Calu3 (cell line): ENCODE measurements at regions not wholly inside any gene's neighbourhood (a gene's known extent, or its start where the extent isn't known, plus 50 kb on each side); places are given as distances from the start of the nearest gene placed in this dataset.
"Not testable (repeated sequence)": the region's sequence is repeated elsewhere in the genome, so short reads cannot be mapped to it uniquely, and the experiment has no call there.

Source experiments
- BruUV-seq: library from RNA; stranded (reverse); fragments of 400-500 nt; replicated peaks from 2 replicates; lab custom pipeline; 2021; lab: Mats Ljungman, UMichigan
- CTCF ChIA-PET: fragments of 300-600 bp; sonication (Branson Sonifier 250); formaldehyde crosslinking; loops from one replicate; lab custom pipeline; 2022; ENCODE audit warnings: antibody characterized with exemption; lab: Charles Lee
- DNase-seq: peaks from one replicate; pipeline ENCODE4 v3.0.0; 2022
- H3K27ac Mint-ChIP-seq: one replicate; pipeline ENCODE4 v1.8.0; 2022; ENCODE audit warnings: mixed read lengths; ENCODE audit not compliant: unreplicated experiment
- H3K27me3 Mint-ChIP-seq: one replicate; pipeline ENCODE4 v1.8.0; 2022; ENCODE audit warnings: mixed read lengths; ENCODE audit not compliant: unreplicated experiment
- H3K36me3 Mint-ChIP-seq: one replicate; pipeline ENCODE4 v1.8.0; 2022; ENCODE audit warnings: mild to moderate bottlenecking, moderate library complexity, mixed read lengths; ENCODE audit not compliant: insufficient read depth, unreplicated experiment
- H3K4me1 Mint-ChIP-seq: one replicate; pipeline ENCODE4 v1.8.0; 2022; ENCODE audit warnings: mild to moderate bottlenecking, low read depth, mixed read lengths; ENCODE audit not compliant: unreplicated experiment
- H3K4me3 Mint-ChIP-seq: one replicate; pipeline ENCODE4 v1.8.0; 2022; ENCODE audit warnings: mild to moderate bottlenecking, low read depth, moderate library complexity, mixed read lengths; ENCODE audit not compliant: unreplicated experiment
- H3K9me3 Mint-ChIP-seq: one replicate; pipeline ENCODE4 v1.8.0; 2022; ENCODE audit warnings: low read depth, mixed read lengths; ENCODE audit not compliant: unreplicated experiment
- intact Hi-C: fragments of 100-400 bp; cut with micrococcal nuclease; formaldehyde crosslinking; loops from one replicate; pipeline ENCODE4 v1.10.0; 2022; ENCODE audit not compliant: unreplicated experiment
- TF ChIP-seq, protein P1 (sequence below): fragments of 200-600 bp; IDR thresholded peaks from one replicate; pipeline ENCODE4 v1.8.0; 2022; ENCODE audit warnings: antibody characterized with exemption; ENCODE audit not compliant: unreplicated experiment

DNA sequence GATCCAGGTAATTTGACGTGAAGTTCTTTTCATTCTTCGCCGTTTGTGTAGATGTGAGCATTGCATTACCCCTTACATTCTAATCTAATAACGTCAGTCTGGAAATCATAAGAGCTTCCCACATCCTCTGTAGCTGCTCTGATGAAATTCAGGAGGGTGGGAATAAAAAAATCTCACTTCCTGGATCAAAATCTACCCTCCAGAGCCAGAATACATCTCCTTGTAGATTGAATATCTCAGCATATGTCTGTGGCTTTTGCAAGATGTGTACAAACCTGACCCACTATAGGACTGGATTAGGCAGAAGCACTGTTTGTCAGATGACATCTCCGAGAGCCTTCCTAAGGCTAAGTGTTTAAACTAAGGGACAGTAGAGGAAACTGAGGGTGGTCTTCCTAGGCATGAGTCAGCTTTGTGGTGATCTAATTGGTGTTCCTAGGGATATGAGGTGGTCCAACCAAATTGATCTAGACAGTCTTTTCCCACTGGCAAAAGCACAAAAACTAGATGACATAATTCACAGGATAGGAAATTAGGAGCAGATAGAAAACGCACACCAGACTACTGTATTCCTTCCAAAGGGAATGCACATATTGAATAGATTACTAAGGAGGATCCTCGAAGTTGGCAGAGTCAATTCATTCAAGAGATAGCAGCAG is 216.3 kb upstream of the LRTM1 start:
- intact Hi-C loops: no loop called here
- Mint-ChIP-seq H3K4me3 (no peak overlapping the region), H3K27ac (no peak overlapping the region), H3K4me1 (no peaks in the 10 kb centered on the region), H3K27me3 (no peaks in the 10 kb centered on the region), H3K9me3 (peaks cover 6% of the 10 kb centered on the region), H3K36me3 (no peaks in the 10 kb centered on the region)
- CTCF ChIA-PET: no interaction called here
- TF ChIP-seq, protein P1, sequence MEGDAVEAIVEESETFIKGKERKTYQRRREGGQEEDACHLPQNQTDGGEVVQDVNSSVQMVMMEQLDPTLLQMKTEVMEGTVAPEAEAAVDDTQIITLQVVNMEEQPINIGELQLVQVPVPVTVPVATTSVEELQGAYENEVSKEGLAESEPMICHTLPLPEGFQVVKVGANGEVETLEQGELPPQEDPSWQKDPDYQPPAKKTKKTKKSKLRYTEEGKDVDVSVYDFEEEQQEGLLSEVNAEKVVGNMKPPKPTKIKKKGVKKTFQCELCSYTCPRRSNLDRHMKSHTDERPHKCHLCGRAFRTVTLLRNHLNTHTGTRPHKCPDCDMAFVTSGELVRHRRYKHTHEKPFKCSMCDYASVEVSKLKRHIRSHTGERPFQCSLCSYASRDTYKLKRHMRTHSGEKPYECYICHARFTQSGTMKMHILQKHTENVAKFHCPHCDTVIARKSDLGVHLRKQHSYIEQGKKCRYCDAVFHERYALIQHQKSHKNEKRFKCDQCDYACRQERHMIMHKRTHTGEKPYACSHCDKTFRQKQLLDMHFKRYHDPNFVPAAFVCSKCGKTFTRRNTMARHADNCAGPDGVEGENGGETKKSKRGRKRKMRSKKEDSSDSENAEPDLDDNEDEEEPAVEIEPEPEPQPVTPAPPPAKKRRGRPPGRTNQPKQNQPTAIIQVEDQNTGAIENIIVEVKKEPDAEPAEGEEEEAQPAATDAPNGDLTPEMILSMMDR: no peak
- no peak for DNase-seq
- no TSS peak for BruUV-seq

DNA sequence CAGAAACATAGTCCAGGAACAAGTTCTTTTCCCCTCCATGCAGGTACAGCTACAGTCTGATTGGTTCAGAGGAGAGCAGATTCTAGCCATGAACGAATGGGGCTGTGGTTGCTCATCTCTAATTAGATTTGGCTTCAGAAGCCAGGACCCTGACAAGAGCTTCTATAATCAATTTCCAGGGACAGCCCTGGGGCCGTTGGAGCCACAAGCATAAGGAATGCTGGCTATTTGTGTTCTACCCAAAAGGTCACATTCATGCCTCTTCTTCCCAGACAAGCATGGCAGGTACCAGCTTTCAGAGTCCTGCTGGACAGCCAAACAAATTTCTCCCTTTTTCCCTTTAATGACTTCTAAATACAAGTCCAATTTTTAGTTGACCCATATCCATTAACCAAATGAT is 215.5 kb upstream of the LRTM1 start:
- no peaks in the 10 kb centered on the region for H3K36me3 Mint-ChIP-seq
- no peak for DNase-seq
- no peaks in the 10 kb centered on the region for H3K4me1 Mint-ChIP-seq
- H3K4me3 Mint-ChIP-seq: no peak overlapping the region
- no peak overlapping the region for H3K27ac Mint-ChIP-seq
- no peaks in the 10 kb centered on the region for H3K27me3 Mint-ChIP-seq
- H3K9me3 Mint-ChIP-seq: no peaks in the 10 kb centered on the region
- CTCF ChIA-PET: no interaction called here
- TF ChIP-seq, protein P1: no peak
- intact Hi-C loops: no loop called here
- no TSS peak for BruUV-seq

DNA sequence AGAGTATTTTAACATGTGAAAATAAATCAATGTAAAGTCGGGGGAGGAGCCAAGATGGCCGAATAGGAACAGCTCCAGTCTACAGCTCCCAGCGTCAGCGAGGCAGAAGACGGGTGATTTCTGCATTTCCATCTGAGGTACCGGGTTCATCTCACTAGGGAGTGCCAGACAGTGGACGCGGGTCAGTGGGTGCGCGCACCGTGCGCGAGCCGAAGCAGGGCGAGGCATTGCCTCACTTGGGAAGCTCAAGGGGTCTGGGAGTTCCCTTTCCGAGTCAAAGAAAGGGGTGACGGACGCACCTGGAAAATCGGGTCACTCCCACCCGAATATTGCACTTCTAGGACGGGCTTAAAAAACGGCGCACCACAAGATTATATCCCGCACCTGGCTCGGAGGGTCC is 208.4 kb upstream of the LRTM1 start:
- BruUV-seq, H3K4me1 Mint-ChIP-seq, DNase-seq, H3K27ac Mint-ChIP-seq, H3K9me3 Mint-ChIP-seq, CTCF ChIA-PET, H3K27me3 Mint-ChIP-seq, intact Hi-C loops, H3K36me3 Mint-ChIP-seq, H3K4me3 Mint-ChIP-seq: not testable (repeated sequence)

DNA sequence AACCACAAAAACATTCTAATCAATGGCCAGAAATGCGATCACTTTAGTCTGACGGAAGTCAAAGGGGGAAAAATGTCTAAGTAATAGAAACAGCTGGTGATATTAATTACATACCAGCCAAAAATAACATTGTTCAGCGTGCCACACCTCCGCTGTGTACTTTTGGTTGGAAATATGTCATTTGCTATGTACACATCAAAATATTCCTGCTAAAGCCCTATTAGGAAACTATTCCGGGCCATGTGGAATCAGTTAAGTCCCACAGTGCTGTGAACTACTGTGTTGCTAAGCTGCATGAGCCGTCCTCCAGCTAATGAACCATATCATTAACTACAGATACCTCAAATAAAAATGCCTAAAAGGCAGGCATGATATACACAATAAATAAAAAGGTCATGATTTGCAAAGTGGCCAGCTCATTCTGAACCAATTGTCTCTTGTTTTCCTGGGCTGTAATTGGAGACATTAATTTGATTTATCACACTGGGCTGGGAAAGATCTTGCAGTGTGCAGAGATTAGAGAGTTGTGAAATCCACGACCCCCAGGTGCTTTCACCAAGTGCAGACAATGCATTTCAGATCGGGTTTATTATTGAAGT is 200.5 kb upstream of the LRTM1 start:
- TF ChIP-seq, protein P1: no peak
- H3K27me3 Mint-ChIP-seq: no peaks in the 10 kb centered on the region
- CTCF ChIA-PET: no interaction called here
- BruUV-seq: no TSS peak
- no peak overlapping the region for H3K4me3 Mint-ChIP-seq
- no peak for DNase-seq
- no peaks in the 10 kb centered on the region for H3K4me1 Mint-ChIP-seq
- no peak overlapping the region for H3K27ac Mint-ChIP-seq
- intact Hi-C loops: no loop called here
- H3K36me3 Mint-ChIP-seq: no peaks in the 10 kb centered on the region
- H3K9me3 Mint-ChIP-seq: peaks cover 6% of the 10 kb centered on the region

DNA sequence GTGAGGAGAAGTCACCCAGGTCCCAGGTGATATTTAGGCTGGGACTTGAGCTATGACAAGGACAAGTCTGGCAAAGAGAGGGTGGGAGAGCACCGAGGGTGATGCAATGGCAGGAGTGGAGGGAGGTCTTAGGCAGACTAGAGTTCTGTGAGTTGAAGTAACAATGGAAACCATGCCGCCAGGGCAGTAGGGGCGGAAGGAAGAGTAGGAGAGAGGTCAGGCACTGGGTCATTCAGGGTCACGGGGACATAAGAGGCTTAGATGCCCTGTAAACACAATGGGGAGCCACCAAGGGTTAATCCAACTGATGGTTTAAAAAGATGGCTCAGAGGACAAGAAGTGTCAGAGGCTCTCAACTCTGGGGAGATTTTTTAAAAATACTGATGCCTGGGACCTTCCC is 199.7 kb upstream of the LRTM1 start:
- no peaks in the 10 kb centered on the region for H3K4me1 Mint-ChIP-seq
- no peak overlapping the region for H3K27ac Mint-ChIP-seq
- DNase-seq: no peak
- H3K36me3 Mint-ChIP-seq: no peaks in the 10 kb centered on the region
- no peak overlapping the region for H3K4me3 Mint-ChIP-seq
- H3K9me3 Mint-ChIP-seq: peaks cover 6% of the 10 kb centered on the region
- TF ChIP-seq, protein P1: no peak
- no peaks in the 10 kb centered on the region for H3K27me3 Mint-ChIP-seq
- no TSS peak for BruUV-seq
- intact Hi-C loops: no loop called here
- CTCF ChIA-PET: no interaction called here
